Nephron (organoid): ENCODE measurements at regions not wholly inside any gene's neighbourhood (a gene's known extent, or its start where the extent isn't known, plus 50 kb on each side); places are given as distances from the start of the nearest gene placed in this dataset.

Experiments
- H3K27ac Mint-ChIP-seq, 3 experiments: 2 replicates each; pipeline ENCODE4 v1.8.0; 2020; ENCODE audit warnings: mixed read lengths in 3 of 3, mild to moderate bottlenecking in 2 of 3, moderate library complexity in 1 of 3
- H3K27me3 Mint-ChIP-seq: 2 replicates; pipeline ENCODE4 v1.8.0; 2021; ENCODE audit warnings: low read depth, mild to moderate bottlenecking, moderate library complexity, mixed read lengths
- H3K36me3 Mint-ChIP-seq: 2 replicates; pipeline ENCODE4 v1.8.0; 2020; ENCODE audit warnings: low read depth, mixed read lengths
- H3K4me1 Mint-ChIP-seq: 2 replicates; pipeline ENCODE4 v1.8.0; 2020; ENCODE audit warnings: mixed read lengths
- H3K4me3 Mint-ChIP-seq, 3 experiments: 2 replicates each; pipeline ENCODE4 v1.8.0; 2020; ENCODE audit warnings: mild to moderate bottlenecking in 3 of 3, mixed read lengths in 3 of 3, moderate library complexity in 2 of 3
- H3K9me3 Mint-ChIP-seq: 2 replicates; pipeline ENCODE4 v1.8.0; 2020; ENCODE audit warnings: mixed read lengths
- CTCF ChIP-seq, 3 experiments: fragments of 200-600 bp; sonication (generic); IDR thresholded peaks; one replicate each; pipeline ENCODE4 v1.5.0; 2021; ENCODE audit warnings: antibody characterized with exemption in 3 of 3; ENCODE audit not compliant: unreplicated experiment in 3 of 3

- no peak for TF ChIP-seq CTCF (IDR thresholded peaks at IDR 0.05; ENCODE audit: unreplicated experiment in 3 of 3)
Measured at GRCh38 chr15:96412045-96412905, 81.8 kb downstream of the NR2F2 start.

DNA sequence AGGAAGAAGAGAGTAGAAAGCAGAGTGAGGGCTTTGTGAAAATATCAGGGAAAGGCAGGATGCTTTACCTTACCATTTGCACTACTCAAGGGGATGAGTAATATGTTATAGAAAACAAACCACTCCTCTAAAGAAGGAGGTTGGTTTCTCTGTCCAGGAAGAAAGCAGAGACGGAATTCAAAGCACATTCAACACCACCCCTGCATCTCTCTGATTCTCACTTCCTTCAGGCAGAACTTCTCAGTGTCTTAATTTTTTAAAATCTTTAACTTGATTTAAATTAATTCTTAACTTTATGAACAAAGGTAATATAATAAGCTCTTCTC is 82.4 kb downstream of the NR2F2 start:
- Mint-ChIP-seq H3K4me1 (peaks cover 28% of the 10 kb centered on the region), H3K36me3 (no peaks in the 10 kb centered on the region), H3K4me3 (no peak overlapping the region)

More at GRCh38 chr15:96412045-96412905, 81.8 kb downstream of the NR2F2 start:
- Mint-ChIP-seq H3K27me3 (peaks cover 100% of the 10 kb centered on the region), H3K4me1 (peaks cover 22% of the 10 kb centered on the region), H3K27ac (no peak overlapping the region), H3K36me3 (no peaks in the 10 kb centered on the region), H3K4me3 (no peak overlapping the region), H3K9me3 (no peaks in the 10 kb centered on the region)

GRCh38 chr15:96413657-96414056 is 83.2 kb downstream of the NR2F2 start:
- H3K27me3 Mint-ChIP-seq, result peaks cover 100% of the 10 kb centered on the region
- H3K4me3 Mint-ChIP-seq, result no peak overlapping the region
- TF ChIP-seq CTCF (IDR thresholded peaks at IDR 0.05; ENCODE audit: unreplicated experiment in 3 of 3), result no peak
- no peak overlapping the region for H3K27ac Mint-ChIP-seq
- H3K9me3 Mint-ChIP-seq, result no peaks in the 10 kb centered on the region
- peaks cover 28% of the 10 kb centered on the region for H3K4me1 Mint-ChIP-seq
- H3K36me3 Mint-ChIP-seq, result no peaks in the 10 kb centered on the region

More for the DNA sequence above, 82.4 kb downstream of the NR2F2 start:
- Mint-ChIP-seq H3K9me3 (no peaks in the 10 kb centered on the region), H3K27ac (no peak overlapping the region), H3K27me3 (peaks cover 100% of the 10 kb centered on the region)
- TF ChIP-seq CTCF (IDR thresholded peaks at IDR 0.05; ENCODE audit: unreplicated experiment in 3 of 3), result no peak

DNA sequence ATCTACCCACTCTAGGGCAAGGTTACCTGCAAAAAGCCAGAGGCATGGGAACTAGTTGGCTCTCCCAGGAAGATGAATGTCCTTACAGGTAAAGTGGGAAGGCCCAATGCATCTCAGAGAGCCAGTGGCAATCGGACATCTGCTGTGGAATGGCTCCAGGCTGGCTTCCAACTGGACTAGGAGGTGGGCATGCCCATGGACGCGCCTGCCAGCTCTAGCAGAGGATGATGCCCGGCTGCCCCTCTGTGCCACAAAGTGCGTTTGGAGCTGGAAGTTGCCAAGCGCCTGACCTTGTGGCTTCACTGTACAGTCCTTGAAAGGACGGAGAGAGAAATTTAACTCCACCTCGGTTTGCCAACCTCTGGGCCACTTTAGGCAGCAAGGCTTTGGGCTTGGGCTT is 84.4 kb downstream of the NR2F2 start:
- H3K27me3 Mint-ChIP-seq, result peaks cover 100% of the 10 kb centered on the region
- H3K4me3 Mint-ChIP-seq, result no peak overlapping the region
- peaks cover 18% of the 10 kb centered on the region for H3K4me1 Mint-ChIP-seq
- TF ChIP-seq CTCF (IDR thresholded peaks at IDR 0.05; ENCODE audit: unreplicated experiment in 3 of 3), result no peak
- H3K36me3 Mint-ChIP-seq, result no peaks in the 10 kb centered on the region
- H3K27ac Mint-ChIP-seq, result no peak overlapping the region
- no peaks in the 10 kb centered on the region for H3K9me3 Mint-ChIP-seq

GRCh38 chr15:96415513-96416217 is 85.2 kb downstream of the NR2F2 start:
- Mint-ChIP-seq H3K27ac (no peak overlapping the region), H3K36me3 (no peaks in the 10 kb centered on the region), H3K9me3 (no peaks in the 10 kb centered on the region), H3K4me1 (peaks cover 13% of the 10 kb centered on the region), H3K4me3 (peak overlapping the region; percentile 69 to 79 (median 70)), H3K27me3 (peaks cover 100% of the 10 kb centered on the region)
- no peak for TF ChIP-seq CTCF (IDR thresholded peaks at IDR 0.05; ENCODE audit: unreplicated experiment in 3 of 3)
